ENCODE measurements at regions not wholly inside any gene's neighbourhood (a gene's known extent, or its start where the extent isn't known, plus 50 kb on each side); places are given as distances from the start of the nearest gene placed in this dataset.
A peak's percentile ranks its signal among the peaks of the same experiment; 100 is the strongest.

DNA sequence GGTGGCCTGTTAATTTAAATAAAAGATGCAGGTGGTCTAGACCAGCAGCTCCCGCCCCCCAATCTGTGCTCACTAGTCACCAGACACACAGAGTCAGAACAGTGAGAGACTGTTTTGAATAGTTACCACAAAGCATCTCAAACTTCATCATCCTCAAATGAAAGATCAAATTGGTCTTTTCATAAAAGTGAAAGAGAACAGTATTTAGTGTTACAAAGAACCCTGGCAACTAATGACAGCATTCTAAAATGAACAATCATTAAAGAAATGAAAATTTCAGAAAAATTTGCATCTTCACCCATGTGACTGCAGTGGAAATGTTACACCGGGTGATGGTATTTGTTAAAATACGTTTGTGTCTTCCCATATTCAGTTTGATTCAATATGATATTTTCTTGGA is 65.5 kb upstream of the PMAIP1 start (continued):
- TF ChIP-seq ZBTB40 (IDR thresholded peaks at IDR 0.05; ENCODE audit: borderline replicate concordance) (no peak), ZNF622 (IDR thresholded peaks at IDR 0.05) (no peak), POLR2AphosphoS5 (IDR thresholded peaks at IDR 0.05; ENCODE audit: low read length) (no peak), CEBPZ (IDR thresholded peaks at IDR 0.05; ENCODE audit: low read depth, low read length) (no peak), ZNF217 (IDR thresholded peaks at IDR 0.05) (no peak), NR2C1 (IDR thresholded peaks at IDR 0.05) (no peak), MYC (IDR thresholded peaks at IDR 0.05; ENCODE audit: insufficient read depth, insufficient read length, insufficient replicate concordance, low read length, severe bottlenecking) (no peak), RAD51 (IDR thresholded peaks at IDR 0.05) (peak; percentile 63), RFX5 (IDR thresholded peaks at IDR 0.05; ENCODE audit: low read depth, low read length) (peak; percentile 93), TARDBP (IDR thresholded peaks at IDR 0.05; ENCODE audit: borderline replicate concordance) (no peak), ZNF24 (IDR thresholded peaks at IDR 0.05) (no peak), POU2F2 (IDR thresholded peaks at IDR 0.05; ENCODE audit: borderline replicate concordance, low read depth, low read length) (no peak), NFIC (IDR thresholded peaks at IDR 0.05; ENCODE audit: low read depth, low read length) (0 out of 2 replicates have a peak, but pooled peaks have one; percentile 9), HCFC1 (IDR thresholded peaks at IDR 0.05; ENCODE audit: low read length) (no peak), HDGF (IDR thresholded peaks at IDR 0.05) (no peak), YBX1 (IDR thresholded peaks at IDR 0.05) (no peak), STAT1 (conservative IDR thresholded peaks at IDR 0.05) (no peak), ESRRA (IDR thresholded peaks at IDR 0.05; ENCODE audit: low read length) (no peak), ZNF384 (IDR thresholded peaks at IDR 0.05; ENCODE audit: borderline replicate concordance, low read depth, low read length) (no peak)
- TF ChIP-seq, protein P1, sequence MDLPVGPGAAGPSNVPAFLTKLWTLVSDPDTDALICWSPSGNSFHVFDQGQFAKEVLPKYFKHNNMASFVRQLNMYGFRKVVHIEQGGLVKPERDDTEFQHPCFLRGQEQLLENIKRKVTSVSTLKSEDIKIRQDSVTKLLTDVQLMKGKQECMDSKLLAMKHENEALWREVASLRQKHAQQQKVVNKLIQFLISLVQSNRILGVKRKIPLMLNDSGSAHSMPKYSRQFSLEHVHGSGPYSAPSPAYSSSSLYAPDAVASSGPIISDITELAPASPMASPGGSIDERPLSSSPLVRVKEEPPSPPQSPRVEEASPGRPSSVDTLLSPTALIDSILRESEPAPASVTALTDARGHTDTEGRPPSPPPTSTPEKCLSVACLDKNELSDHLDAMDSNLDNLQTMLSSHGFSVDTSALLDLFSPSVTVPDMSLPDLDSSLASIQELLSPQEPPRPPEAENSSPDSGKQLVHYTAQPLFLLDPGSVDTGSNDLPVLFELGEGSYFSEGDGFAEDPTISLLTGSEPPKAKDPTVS (IDR thresholded peaks at IDR 0.05; ENCODE audit: low read depth, low read length), result no peak

All from GM12878 (cell line).